ENCODE measurements at regions not wholly inside any gene's neighbourhood (a gene's known extent, or its start where the extent isn't known, plus 50 kb on each side); places are given as distances from the start of the nearest gene placed in this dataset. TPM values are rescaled to one million over a fixed set of nuclear protein-coding genes. Genes with fewer than 3 reads are reported as not detected.

GRCh38 chr17:62121025-62121730 is 56.1 kb upstream of the MED13 start:
- Histone ChIP-seq H3K9me2 (replicated peaks; ENCODE audit: insufficient read depth) (no peaks in the 10 kb centered on the region), H3K27ac (no peak overlapping the region), H3K36me3 (replicated peaks; ENCODE audit: insufficient read depth, low read depth) (no peaks in the 10 kb centered on the region), H3K4me2 (no peak overlapping the region), H3K79me2 (no peaks in the 10 kb centered on the region), H3K4me1 (ENCODE audit: insufficient read depth) (no peaks in the 10 kb centered on the region), H3K9me3 (ENCODE audit: low read depth) (no peaks in the 10 kb centered on the region), H2AFZ (peak overlapping the region; percentile 9), H4K20me1 (ENCODE audit: insufficient read depth, poor library complexity, severe bottlenecking) (no peaks in the 10 kb centered on the region), H3K4me3 (no peak overlapping the region), H3K27me3 (no peaks in the 10 kb centered on the region)
- DNase-seq (ENCODE audit: low spot score) = no peak
- 52% methylated on average over 4 of the region's 4 CpGs for WGBS (ENCODE audit: low lambda C conversion rate, missing lambda C conversion rate)
- TF ChIP-seq CTCF (IDR thresholded peaks at IDR 0.05; ENCODE audit: poor library complexity) (no peak), EZH2phosphoT487 (IDR thresholded peaks at IDR 0.05; ENCODE audit: low read depth, severe bottlenecking, unreplicated experiment) (no peak), EZH2 (IDR thresholded peaks at IDR 0.05; ENCODE audit: borderline replicate concordance) (no peak)

GRCh38 chr17:62119373-62119772 is 54.3 kb upstream of the MED13 start:
- no peak overlapping the region for H3K4me3 ChIP-seq
- TF ChIP-seq CTCF (IDR thresholded peaks at IDR 0.05; ENCODE audit: poor library complexity) (no peak), EZH2 (IDR thresholded peaks at IDR 0.05; ENCODE audit: borderline replicate concordance) (no peak), EZH2phosphoT487 (IDR thresholded peaks at IDR 0.05; ENCODE audit: low read depth, severe bottlenecking, unreplicated experiment) (no peak)
- H3K27ac ChIP-seq = no peak overlapping the region
- H4K20me1 ChIP-seq (ENCODE audit: insufficient read depth, poor library complexity, severe bottlenecking) = no peaks in the 10 kb centered on the region
- 41% methylated on average over 2 of the region's 2 CpGs for WGBS (ENCODE audit: low lambda C conversion rate, missing lambda C conversion rate)
- no peaks in the 10 kb centered on the region for H3K27me3 ChIP-seq
- no peak overlapping the region for H2AFZ ChIP-seq
- no peaks in the 10 kb centered on the region for H3K79me2 ChIP-seq
- H3K4me2 ChIP-seq = no peak overlapping the region
- H3K9me3 ChIP-seq (ENCODE audit: low read depth) = no peaks in the 10 kb centered on the region
- H3K9me2 ChIP-seq (replicated peaks; ENCODE audit: insufficient read depth) = no peaks in the 10 kb centered on the region
- H3K36me3 ChIP-seq (replicated peaks; ENCODE audit: insufficient read depth, low read depth) = no peaks in the 10 kb centered on the region
- no peak for DNase-seq (ENCODE audit: low spot score)
- H3K4me1 ChIP-seq (ENCODE audit: insufficient read depth) = no peaks in the 10 kb centered on the region

Small RNA genes lying in the stretch of these regions (small RNA-seq; reads per million reads assigned to genes)
- not detected for gene RF00019

All from hepatocyte (in vitro differentiated cells).